Neural crest cell (in vitro differentiated cells): ENCODE measurements at regions not wholly inside any gene's neighbourhood (a gene's known extent, or its start where the extent isn't known, plus 50 kb on each side); places are given as distances from the start of the nearest gene placed in this dataset.

Experiments
- DNase-seq: peaks from one replicate; pipeline ENCODE4 v3.0.0; 2021; ENCODE audit warnings: low read depth, mixed read lengths, low spot score
- H3K27ac Mint-ChIP-seq: one replicate; pipeline ENCODE4 v1.8.0; 2021; ENCODE audit warnings: mild to moderate bottlenecking, mixed read lengths; ENCODE audit not compliant: unreplicated experiment
- H3K27me3 Mint-ChIP-seq: 2 replicates; pipeline ENCODE4 v1.8.0; 2021; ENCODE audit warnings: low read depth, mild to moderate bottlenecking, mixed read lengths
- H3K36me3 Mint-ChIP-seq: 2 replicates; pipeline ENCODE4 v1.8.0; 2021; ENCODE audit warnings: low read depth, mild to moderate bottlenecking, mixed read lengths
- H3K4me1 Mint-ChIP-seq: 2 replicates; pipeline ENCODE4 v1.8.0; 2021; ENCODE audit warnings: mixed read lengths
- H3K4me3 Mint-ChIP-seq: one replicate; pipeline ENCODE4 v1.8.0; 2021; ENCODE audit warnings: mild to moderate bottlenecking, mixed read lengths
- H3K9me3 Mint-ChIP-seq: 2 replicates; pipeline ENCODE4 v1.8.0; 2021; ENCODE audit warnings: mixed read lengths
- TF ChIP-seq, protein P1 (sequence below): fragments of 200-600 bp; sonication (generic); conservative IDR thresholded peaks from 2 replicates; pipeline ENCODE4 v1.5.0; 2021; ENCODE audit warnings: antibody characterized with exemption, mild to moderate bottlenecking

DNA sequence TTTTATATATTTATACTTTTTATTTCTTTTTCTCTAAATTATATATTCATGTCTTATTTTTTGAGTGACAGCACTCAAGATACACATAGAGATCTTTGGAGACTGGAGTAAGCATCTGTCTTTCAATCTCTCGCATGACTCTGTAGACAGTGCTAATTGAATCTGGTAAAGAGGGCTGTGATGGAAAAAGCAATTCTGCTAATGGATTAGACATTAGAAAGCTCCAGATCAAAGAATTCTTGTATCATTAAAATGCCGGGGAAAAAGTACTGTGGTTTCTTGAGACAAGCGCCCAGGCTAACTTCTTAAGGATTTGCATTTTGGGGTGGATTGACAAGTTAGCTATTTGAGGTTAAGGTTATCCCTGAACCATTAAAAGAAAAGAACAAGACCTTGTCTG lies 383.1 kb upstream of the TNP1 start:
- no peak overlapping the region for H3K27ac Mint-ChIP-seq
- H3K36me3 Mint-ChIP-seq = peaks cover 2% of the 10 kb centered on the region
- H3K4me1 Mint-ChIP-seq = peaks cover 4% of the 10 kb centered on the region
- no peaks in the 10 kb centered on the region for H3K9me3 Mint-ChIP-seq
- H3K4me3 Mint-ChIP-seq = no peak overlapping the region
- no peak for DNase-seq
- no peaks in the 10 kb centered on the region for H3K27me3 Mint-ChIP-seq
- TF ChIP-seq, protein P1, sequence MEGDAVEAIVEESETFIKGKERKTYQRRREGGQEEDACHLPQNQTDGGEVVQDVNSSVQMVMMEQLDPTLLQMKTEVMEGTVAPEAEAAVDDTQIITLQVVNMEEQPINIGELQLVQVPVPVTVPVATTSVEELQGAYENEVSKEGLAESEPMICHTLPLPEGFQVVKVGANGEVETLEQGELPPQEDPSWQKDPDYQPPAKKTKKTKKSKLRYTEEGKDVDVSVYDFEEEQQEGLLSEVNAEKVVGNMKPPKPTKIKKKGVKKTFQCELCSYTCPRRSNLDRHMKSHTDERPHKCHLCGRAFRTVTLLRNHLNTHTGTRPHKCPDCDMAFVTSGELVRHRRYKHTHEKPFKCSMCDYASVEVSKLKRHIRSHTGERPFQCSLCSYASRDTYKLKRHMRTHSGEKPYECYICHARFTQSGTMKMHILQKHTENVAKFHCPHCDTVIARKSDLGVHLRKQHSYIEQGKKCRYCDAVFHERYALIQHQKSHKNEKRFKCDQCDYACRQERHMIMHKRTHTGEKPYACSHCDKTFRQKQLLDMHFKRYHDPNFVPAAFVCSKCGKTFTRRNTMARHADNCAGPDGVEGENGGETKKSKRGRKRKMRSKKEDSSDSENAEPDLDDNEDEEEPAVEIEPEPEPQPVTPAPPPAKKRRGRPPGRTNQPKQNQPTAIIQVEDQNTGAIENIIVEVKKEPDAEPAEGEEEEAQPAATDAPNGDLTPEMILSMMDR = no peak

DNA sequence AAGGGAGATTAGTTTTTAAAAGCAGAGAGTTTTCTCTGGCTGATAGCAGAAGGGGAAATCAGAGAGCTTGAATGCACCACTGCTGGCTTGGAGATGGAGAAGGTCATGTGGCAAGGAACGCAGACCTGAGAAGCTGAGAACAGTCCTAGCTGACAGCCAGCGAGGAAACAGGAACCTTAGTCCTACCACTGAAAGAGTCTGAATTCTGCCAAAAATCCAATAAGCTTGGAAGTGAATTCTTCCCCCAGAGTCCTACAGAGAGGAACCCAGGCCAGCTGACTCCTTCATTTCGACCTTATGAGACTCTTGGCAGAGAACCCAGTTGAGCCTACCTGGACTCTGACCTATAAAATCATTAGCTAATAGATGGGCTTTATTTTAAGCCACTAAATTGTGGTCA lies 371.9 kb upstream of the TNP1 start:
- Mint-ChIP-seq H3K4me1 (peaks cover 15% of the 10 kb centered on the region), H3K27ac (no peak overlapping the region)

DNA sequence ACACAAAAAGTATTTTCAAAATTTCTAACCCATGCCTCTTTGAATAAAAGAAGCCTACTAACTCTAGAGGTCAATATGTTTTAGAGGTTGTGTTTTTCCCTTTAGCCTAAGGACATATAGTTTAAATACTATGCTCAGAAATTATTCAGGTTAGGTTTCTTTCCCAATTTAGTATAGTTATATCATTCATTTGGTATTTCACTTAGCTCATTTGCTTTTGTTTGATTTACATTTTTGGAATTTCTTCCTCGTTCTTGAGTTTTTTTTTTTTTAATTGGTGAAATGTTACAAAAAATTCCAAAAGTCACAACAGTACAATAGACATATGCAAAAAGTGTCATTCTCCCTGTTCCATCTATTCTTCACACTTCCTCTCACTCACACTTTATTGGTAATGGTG lies 371.3 kb upstream of the TNP1 start:
- H3K36me3 Mint-ChIP-seq = peaks cover under 1% of the 10 kb centered on the region
- H3K4me1 Mint-ChIP-seq = peaks cover 15% of the 10 kb centered on the region
- H3K27ac Mint-ChIP-seq = no peak overlapping the region
- peaks cover under 1% of the 10 kb centered on the region for H3K9me3 Mint-ChIP-seq
- DNase-seq = no peak
- TF ChIP-seq, protein P1 = no peak
- no peaks in the 10 kb centered on the region for H3K27me3 Mint-ChIP-seq
- H3K4me3 Mint-ChIP-seq = no peak overlapping the region

More for the DNA sequence above, 371.9 kb upstream of the TNP1 start:
- Mint-ChIP-seq H3K9me3 (peaks cover 6% of the 10 kb centered on the region), H3K27me3 (no peaks in the 10 kb centered on the region), H3K4me3 (no peak overlapping the region), H3K36me3 (peaks cover 6% of the 10 kb centered on the region)
- TF ChIP-seq, protein P1 = no peak
- no peak for DNase-seq

DNA sequence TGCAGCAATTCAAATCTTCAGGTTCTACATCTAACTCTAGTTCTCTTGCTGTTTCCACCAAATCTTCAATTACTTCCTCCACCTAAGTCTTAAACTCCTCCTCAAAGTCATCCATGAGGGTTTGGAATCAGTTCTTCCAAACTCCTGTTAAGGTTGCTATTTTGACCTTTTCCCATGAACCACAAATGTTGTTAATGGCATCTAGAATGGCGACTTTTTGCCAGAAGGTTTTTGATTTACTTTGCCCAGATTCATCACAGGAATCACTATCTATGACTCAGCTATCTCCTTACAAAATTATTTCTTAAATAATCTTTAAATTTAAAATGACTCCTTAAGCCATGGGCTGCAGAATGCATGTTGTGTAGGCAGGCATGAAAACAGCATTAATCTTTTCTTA lies 368.9 kb upstream of the TNP1 start:
- Mint-ChIP-seq H3K9me3 (no peaks in the 10 kb centered on the region), H3K27me3 (no peaks in the 10 kb centered on the region), H3K4me3 (no peak overlapping the region), H3K27ac (peak overlapping the region; percentile 32), H3K4me1 (peaks cover 25% of the 10 kb centered on the region), H3K36me3 (no peaks in the 10 kb centered on the region)
- DNase-seq = no peak
- TF ChIP-seq, protein P1 = no peak

DNA sequence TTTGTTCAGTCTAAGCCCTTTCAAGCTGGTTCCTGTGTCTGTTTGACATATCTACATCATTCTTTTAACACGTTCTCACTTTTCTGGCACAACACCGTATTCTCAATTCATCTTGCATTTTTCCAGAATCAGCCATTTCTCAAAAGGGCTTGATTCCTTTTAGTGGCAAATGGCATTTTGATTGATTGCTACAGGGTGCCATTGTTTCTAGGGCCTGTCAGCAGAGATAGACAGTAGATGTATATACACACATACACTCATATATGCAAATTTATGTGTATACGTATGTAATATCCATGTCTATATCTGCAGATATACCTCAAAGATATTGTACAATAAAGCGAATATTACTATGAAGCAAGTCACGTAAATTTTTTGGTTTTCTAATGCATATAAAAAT lies 367.9 kb upstream of the TNP1 start:
- no peaks in the 10 kb centered on the region for H3K27me3 Mint-ChIP-seq
- no peak for DNase-seq
- H3K27ac Mint-ChIP-seq = no peak overlapping the region
- TF ChIP-seq, protein P1 = no peak
- no peak overlapping the region for H3K4me3 Mint-ChIP-seq
- no peaks in the 10 kb centered on the region for H3K9me3 Mint-ChIP-seq
- no peaks in the 10 kb centered on the region for H3K36me3 Mint-ChIP-seq
- H3K4me1 Mint-ChIP-seq = peaks cover 25% of the 10 kb centered on the region

DNA sequence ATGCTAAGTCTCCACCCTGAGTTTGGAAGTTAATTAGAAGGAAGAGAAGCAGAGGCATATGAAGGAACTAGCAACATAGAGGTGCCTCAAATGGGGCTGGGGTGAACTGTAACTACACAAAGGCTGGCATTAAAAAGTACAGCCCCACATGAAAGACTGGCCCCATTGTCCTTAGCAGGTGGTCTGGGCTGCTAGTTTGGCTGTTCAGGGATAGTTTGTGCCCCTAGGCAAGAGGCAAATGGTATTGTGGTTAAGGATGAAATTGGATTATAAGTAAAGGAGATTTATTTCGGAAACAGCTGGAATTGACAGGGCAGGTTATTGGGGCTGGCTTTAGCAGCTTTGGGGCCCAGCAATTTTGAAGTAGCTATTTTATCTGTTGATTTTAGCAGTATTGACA lies 365.7 kb upstream of the TNP1 start:
- Mint-ChIP-seq H3K36me3 (no peaks in the 10 kb centered on the region), H3K4me1 (peaks cover 30% of the 10 kb centered on the region), H3K27me3 (no peaks in the 10 kb centered on the region), H3K9me3 (no peaks in the 10 kb centered on the region), H3K4me3 (no peak overlapping the region), H3K27ac (no peak overlapping the region)
- TF ChIP-seq, protein P1 = no peak
- DNase-seq = no peak
